ENCODE measurements at regions not wholly inside any gene's neighbourhood (a gene's known extent, or its start where the extent isn't known, plus 50 kb on each side); places are given as distances from the start of the nearest gene placed in this dataset.

DNA sequence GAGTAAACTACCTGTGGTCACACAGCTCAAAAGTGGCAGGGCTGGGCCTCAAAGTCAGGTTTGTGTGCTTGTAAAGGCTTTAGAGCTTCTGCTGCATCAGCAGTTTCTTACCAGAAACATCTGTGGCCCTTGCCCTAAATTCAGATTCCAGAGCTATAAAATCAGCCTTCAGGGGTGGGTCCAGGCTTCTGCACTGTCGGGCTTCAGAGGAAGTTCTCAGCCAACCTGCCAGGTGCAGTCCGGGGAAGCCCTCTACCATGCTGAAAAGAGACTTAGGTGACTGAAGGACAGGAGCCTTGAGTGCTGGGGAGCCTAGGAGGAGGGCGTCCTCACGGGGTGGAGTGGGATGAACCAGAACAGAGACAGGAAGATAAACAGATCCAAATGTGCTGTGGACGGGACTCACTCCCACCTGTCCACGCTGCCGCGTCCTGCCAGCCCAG is 69.9 kb upstream of the HS6ST1 start:
- DNase-seq, result no peak
- H3K4me3 Mint-ChIP-seq, result no peak overlapping the region
- CTCF ChIA-PET, result no interaction called here
- intact Hi-C loops (cut with micrococcal nuclease), result no loop called here
- H3K4me1 Mint-ChIP-seq (ENCODE audit: low read depth), result no peaks in the 10 kb centered on the region
- H3K27me3 Mint-ChIP-seq (ENCODE audit: low read depth), result no peaks in the 10 kb centered on the region
- H3K9me3 Mint-ChIP-seq, result no peaks in the 10 kb centered on the region
- H3K36me3 Mint-ChIP-seq (ENCODE audit: low read depth), result no peaks in the 10 kb centered on the region
- no peak overlapping the region for H3K27ac Mint-ChIP-seq

DNA sequence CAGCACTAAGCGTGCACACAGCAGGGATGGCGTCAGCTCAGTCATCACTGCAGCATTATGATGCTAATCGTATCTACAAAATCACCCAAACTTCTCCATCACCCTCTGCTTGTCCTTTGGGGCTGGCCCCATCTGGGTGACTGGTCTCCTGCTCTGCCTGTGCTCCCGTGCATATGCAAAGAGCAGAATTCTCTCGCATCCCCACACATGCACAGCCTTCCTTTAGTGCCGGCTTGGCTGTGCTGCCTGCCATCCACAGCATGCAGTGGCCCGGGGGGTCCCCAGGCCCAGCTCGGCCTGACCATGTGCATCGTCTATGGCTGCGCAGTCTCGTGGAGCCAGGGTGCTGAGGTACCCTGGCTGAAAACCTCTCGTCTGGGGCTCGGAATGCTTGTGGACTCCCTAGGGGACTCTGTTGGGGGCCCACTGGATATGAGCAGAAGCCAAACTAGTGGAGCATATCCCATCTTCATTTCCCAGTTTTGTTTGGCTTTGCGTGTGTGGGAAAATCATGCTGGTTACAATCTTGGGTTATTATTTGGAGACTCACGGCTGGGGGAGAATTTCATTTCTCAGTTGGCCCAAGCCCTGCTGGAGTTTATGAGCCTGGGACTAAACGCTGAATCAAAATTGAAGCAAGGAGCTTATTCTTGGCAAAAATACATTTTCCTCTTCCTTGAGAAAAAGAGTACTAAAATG is 70.9 kb upstream of the HS6ST1 start:
- H3K36me3 Mint-ChIP-seq (ENCODE audit: low read depth), result no peaks in the 10 kb centered on the region
- DNase-seq, result no peak
- H3K4me1 Mint-ChIP-seq (ENCODE audit: low read depth), result no peaks in the 10 kb centered on the region
- intact Hi-C loops (cut with micrococcal nuclease), result no loop called here
- H3K4me3 Mint-ChIP-seq, result no peak overlapping the region
- H3K9me3 Mint-ChIP-seq, result no peaks in the 10 kb centered on the region
- CTCF ChIA-PET, result no interaction called here
- H3K27ac Mint-ChIP-seq, result no peak overlapping the region
- no peaks in the 10 kb centered on the region for H3K27me3 Mint-ChIP-seq (ENCODE audit: low read depth)

DNA sequence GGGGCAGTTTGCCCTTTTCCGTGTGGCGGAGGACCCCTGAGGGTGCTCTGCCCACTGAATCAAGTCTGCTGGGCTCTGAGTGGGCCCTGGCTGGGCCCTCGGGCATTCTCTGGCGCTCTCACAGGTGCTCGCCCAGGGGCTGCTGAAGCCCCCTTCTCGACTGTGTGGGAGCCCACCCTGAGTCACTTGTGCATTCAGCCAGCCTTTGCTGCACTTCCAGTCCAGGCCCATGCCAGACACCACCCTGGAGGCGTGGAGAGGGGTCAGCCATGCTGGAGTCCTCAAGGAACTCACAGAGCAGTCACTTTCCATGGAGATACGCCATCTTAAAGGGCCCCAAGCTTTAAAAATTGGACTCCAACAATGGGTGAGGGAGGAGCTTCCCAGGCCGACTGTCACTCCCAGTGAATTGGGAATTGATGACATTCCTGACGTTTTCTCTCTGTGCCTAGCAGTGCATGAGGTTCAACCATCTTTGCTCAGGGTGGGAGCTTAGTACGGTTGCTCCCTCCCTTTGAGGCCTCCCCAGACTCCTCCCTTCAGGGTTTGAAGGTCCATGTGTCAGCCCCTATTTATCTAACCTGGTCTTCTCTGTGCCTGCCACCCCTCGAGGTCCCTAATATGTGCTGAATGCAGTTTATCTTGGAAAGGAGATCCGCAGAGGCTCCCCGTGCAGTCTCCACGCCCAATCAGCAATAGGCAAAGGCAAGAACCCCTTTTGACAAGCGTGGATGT is 71.8 kb upstream of the HS6ST1 start:
- no peak overlapping the region for H3K27ac Mint-ChIP-seq
- intact Hi-C loops (cut with micrococcal nuclease), result no loop called here
- no peak overlapping the region for H3K4me3 Mint-ChIP-seq

DNA sequence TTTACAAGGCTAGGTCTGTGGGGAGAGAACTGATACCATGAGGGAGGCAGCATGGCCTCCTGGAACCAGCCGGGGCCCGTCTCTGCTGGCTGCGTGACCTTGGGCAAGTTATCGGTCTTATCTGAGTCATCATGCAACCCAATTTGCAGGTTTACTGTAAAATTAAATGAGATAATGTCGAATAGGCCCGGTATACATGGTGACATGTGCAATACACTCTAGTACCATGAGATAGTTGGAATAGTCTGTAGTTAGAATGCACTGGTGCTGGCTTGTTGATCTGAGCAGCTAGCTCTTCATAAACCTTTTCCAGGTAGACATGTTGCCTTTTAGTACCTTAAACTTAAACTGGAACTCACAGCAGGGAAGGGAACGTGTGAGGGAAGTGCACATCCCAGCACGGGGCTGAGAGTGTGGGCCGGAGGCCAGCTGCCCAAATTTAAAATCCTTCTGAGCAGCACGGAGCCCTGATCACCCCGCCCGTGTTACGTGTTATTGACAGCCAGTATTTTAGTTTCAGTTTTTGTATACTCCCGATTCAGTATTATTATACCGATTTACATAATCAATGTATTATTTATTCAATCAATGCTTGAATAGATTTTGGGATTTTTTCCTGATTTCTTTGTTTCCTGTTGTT is 72.4 kb upstream of the HS6ST1 start:
- no peaks in the 10 kb centered on the region for H3K9me3 Mint-ChIP-seq
- no peaks in the 10 kb centered on the region for H3K36me3 Mint-ChIP-seq (ENCODE audit: low read depth)
- intact Hi-C loops (cut with micrococcal nuclease), result no loop called here
- H3K4me3 Mint-ChIP-seq, result no peak overlapping the region
- no peaks in the 10 kb centered on the region for H3K27me3 Mint-ChIP-seq (ENCODE audit: low read depth)
- H3K4me1 Mint-ChIP-seq (ENCODE audit: low read depth), result no peaks in the 10 kb centered on the region
- CTCF ChIA-PET, result no interaction called here
- H3K27ac Mint-ChIP-seq, result no peak overlapping the region
- no peak for DNase-seq

More for the DNA sequence above, 71.8 kb upstream of the HS6ST1 start:
- no peaks in the 10 kb centered on the region for H3K9me3 Mint-ChIP-seq
- H3K4me1 Mint-ChIP-seq (ENCODE audit: low read depth), result no peaks in the 10 kb centered on the region
- CTCF ChIA-PET, result no interaction called here
- H3K36me3 Mint-ChIP-seq (ENCODE audit: low read depth), result no peaks in the 10 kb centered on the region
- no peaks in the 10 kb centered on the region for H3K27me3 Mint-ChIP-seq (ENCODE audit: low read depth)
- no peak for DNase-seq

DNA sequence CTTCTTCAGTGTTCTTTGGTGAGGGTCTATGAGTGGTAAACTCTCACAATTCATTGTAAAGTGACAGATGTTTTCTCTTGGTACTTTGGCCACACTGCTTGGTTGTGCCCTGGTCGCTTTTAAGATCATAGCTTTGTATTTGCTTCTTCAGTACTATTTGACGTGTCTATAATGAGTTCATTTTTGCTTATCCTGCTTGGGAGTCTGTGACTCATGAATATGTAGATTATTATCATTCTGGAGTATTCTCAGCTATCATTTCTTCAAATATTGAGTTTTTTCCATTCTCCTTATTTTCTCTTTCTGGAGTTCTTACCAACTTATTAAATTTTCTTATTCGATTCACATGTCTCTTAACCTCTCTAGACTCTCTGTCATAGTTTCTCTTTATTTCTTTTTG is 73.0 kb upstream of the HS6ST1 start:
- Mint-ChIP-seq H3K27ac (no peak overlapping the region), H3K36me3 (ENCODE audit: low read depth) (no peaks in the 10 kb centered on the region), H3K9me3 (no peaks in the 10 kb centered on the region), H3K4me3 (no peak overlapping the region), H3K27me3 (ENCODE audit: low read depth) (no peaks in the 10 kb centered on the region), H3K4me1 (ENCODE audit: low read depth) (no peaks in the 10 kb centered on the region)
- intact Hi-C loops (cut with micrococcal nuclease), result no loop called here
- no peak for DNase-seq
- CTCF ChIA-PET, result no interaction called here

DNA sequence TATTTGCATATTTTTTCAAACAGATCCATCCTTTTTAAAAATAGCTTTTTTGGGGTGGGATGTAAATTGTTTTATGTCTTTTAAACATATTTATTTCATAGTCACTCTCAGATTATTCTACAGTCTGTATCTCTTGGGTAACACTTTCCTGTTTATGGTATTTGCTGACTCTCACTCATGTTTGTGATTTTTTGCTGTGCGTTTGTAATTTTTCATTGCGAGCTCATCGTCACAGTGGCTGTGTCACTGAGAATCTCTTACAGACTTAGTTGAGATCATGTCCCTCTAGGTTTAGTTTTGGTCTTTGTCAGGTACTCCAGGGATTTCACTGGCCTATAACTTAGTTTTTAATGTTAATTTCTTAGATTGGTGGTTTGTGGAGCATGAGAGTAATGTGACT is 73.5 kb upstream of the HS6ST1 start:
- H3K27me3 Mint-ChIP-seq (ENCODE audit: low read depth), result no peaks in the 10 kb centered on the region
- no peak for DNase-seq
- H3K36me3 Mint-ChIP-seq (ENCODE audit: low read depth), result no peaks in the 10 kb centered on the region
- H3K27ac Mint-ChIP-seq, result no peak overlapping the region
- H3K9me3 Mint-ChIP-seq, result no peaks in the 10 kb centered on the region
- H3K4me1 Mint-ChIP-seq (ENCODE audit: low read depth), result no peaks in the 10 kb centered on the region
- intact Hi-C loops (cut with micrococcal nuclease), result no loop called here
- no peak overlapping the region for H3K4me3 Mint-ChIP-seq
- CTCF ChIA-PET, result no interaction called here

DNA sequence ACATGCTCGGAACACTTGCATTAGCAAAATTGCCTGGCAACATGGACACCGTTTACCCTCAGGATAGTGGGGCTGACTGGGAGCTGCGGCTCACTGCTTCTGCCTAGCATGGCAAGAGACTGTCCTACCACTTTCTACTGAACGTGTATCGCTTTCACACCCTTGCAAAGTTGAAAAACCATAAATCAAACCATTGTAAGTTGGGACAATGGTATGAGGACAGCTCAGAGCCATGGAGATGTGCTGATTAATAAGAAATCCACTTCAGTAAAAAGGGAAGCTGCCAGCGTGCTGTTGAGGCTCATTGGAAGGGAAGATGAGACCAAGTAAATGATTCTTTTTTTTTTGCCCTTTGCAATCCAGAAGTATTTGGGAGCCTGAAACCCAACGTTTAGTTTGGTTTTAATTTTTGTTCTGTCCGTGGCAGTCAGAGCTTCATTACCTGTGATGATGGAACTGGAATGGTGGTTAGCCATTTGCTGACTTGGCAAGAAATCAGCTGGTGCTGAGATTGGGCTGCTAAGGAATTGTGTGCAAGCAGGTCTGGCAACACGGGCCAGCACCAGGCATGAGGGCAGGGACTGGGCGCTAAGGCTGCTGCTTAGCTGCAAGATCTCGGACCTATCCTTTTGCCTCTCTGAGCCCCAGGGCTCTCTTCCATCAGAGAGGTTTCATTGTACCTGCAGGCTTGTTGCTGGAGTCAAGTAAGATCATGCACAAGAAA is 75.5 kb upstream of the HS6ST1 start:
- Mint-ChIP-seq H3K36me3 (ENCODE audit: low read depth) (no peaks in the 10 kb centered on the region), H3K9me3 (no peaks in the 10 kb centered on the region)

DNA sequence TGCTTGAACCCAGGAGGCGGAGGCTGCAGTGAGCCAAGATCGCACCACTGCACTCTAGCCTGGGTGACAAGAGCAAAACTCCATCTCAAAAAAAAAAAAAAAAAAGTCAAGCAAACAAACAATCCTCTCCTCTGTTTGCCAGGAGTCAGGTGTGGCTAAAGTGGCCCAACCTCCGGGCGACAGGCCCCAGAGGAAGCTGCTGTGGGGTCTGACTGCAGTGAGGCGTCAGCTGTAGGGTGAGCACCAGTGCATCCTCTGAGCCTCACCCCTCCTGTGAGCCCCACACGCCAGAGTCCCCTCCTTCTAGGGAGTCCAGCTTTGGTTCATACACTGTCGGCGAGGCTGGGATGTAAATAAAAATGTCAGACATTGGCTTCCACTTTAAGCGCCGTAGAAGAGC is 76.5 kb upstream of the HS6ST1 start:
- intact Hi-C loops (cut with micrococcal nuclease), result no loop called here
- H3K9me3 Mint-ChIP-seq, result no peaks in the 10 kb centered on the region
- no peak overlapping the region for H3K4me3 Mint-ChIP-seq
- CTCF ChIA-PET, result no interaction called here
- DNase-seq, result no peak
- no peak overlapping the region for H3K27ac Mint-ChIP-seq
- H3K36me3 Mint-ChIP-seq (ENCODE audit: low read depth), result no peaks in the 10 kb centered on the region
- H3K27me3 Mint-ChIP-seq (ENCODE audit: low read depth), result no peaks in the 10 kb centered on the region
- no peaks in the 10 kb centered on the region for H3K4me1 Mint-ChIP-seq (ENCODE audit: low read depth)

More for the DNA sequence above, 75.5 kb upstream of the HS6ST1 start:
- no peak overlapping the region for H3K4me3 Mint-ChIP-seq
- H3K4me1 Mint-ChIP-seq (ENCODE audit: low read depth), result no peaks in the 10 kb centered on the region
- H3K27me3 Mint-ChIP-seq (ENCODE audit: low read depth), result no peaks in the 10 kb centered on the region
- CTCF ChIA-PET, result no interaction called here
- DNase-seq, result no peak
- H3K27ac Mint-ChIP-seq, result no peak overlapping the region
- intact Hi-C loops (cut with micrococcal nuclease), result no loop called here

DNA sequence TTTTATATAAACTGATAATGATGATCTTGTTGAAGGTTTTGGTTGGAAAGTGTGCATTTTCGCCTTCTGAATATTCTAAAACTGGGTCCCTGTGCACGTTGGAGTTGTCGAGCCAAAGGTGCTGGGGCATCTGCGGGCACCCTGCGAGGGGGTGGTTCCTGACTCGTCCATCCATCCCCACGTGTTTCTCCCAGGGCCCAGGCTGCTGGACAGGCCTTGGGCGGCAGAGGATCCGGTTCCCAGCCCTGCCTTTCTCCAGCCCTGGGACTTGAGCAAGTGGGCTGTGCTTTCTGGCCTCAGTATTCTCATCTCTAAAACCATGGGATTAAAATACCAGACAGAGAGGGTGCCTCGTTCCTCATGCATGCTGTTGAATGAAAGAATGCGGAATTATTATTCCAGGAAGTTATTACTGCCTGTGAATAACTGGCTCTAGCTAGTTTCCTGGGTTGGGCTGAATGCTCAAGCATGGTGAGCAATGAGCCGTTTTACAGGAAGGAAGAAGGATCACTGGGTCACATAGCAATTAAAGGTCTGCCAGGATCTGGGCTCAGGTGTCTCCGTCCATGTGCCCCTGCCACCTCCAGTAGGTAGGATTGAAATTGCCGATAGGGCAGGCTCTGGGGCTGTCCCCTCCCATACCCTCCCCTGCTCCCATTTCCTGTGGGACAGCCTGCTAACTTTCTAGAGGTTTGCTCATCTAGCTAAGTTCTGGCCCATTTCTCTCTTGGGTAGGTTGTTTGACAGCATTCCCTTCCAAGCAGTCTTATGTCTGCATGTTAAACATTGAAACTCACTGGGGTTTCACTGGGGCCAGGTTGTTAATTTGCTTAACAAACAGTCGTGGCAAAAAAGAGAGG is 77.2 kb upstream of the HS6ST1 start:
- intact Hi-C loops (cut with micrococcal nuclease), result no loop called here
- Mint-ChIP-seq H3K27ac (no peak overlapping the region), H3K27me3 (ENCODE audit: low read depth) (peaks cover 2% of the 10 kb centered on the region), H3K36me3 (ENCODE audit: low read depth) (no peaks in the 10 kb centered on the region), H3K4me1 (ENCODE audit: low read depth) (no peaks in the 10 kb centered on the region), H3K9me3 (no peaks in the 10 kb centered on the region), H3K4me3 (no peak overlapping the region)
- no peak for DNase-seq
- CTCF ChIA-PET, result no interaction called here

DNA sequence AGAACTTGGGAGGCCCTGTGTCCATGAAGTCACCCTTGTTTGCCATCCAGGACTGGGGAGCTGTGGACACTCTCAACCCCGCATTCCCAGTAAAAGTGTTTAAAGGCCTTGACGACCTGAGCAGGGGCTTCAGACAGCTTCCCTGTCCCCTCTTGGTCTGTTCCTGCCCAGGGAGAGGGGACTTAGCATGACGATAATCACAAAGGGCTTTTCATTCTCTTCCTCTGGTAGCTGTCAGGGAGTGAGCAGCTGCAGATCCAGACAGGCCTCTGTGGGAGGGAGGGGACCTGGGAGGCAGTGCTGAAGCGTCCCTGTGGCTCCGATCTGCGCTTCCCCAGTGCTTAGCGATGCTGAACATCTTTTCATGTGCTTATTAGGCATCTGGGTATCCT is 77.8 kb upstream of the HS6ST1 start:
- H3K27ac Mint-ChIP-seq, result no peak overlapping the region
- no peak overlapping the region for H3K4me3 Mint-ChIP-seq
- no peaks in the 10 kb centered on the region for H3K36me3 Mint-ChIP-seq (ENCODE audit: low read depth)
- H3K9me3 Mint-ChIP-seq, result no peaks in the 10 kb centered on the region
- CTCF ChIA-PET, result no interaction called here
- intact Hi-C loops (cut with micrococcal nuclease), result no loop called here
- DNase-seq, result no peak
- H3K27me3 Mint-ChIP-seq (ENCODE audit: low read depth), result peaks cover 2% of the 10 kb centered on the region
- H3K4me1 Mint-ChIP-seq (ENCODE audit: low read depth), result no peaks in the 10 kb centered on the region

DNA sequence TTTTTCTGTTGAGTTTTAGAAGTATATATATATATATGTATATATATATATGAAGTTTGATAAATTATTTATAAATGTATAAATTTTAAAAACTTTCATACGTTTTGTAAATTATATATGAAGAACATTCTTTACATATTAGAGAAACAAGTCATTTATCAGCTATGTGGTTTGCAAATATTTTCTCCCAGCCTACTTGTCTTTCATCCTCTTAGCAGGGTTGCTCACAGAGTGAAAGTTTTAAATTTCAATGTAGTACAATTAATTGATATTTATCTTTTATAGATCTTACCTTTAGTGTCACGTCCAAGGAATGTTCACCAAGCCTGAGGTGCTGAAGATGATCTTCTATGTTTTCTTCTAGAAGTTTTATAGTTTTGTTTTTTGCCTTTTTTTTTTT is 78.3 kb upstream of the HS6ST1 start:
- no peak for DNase-seq
- Mint-ChIP-seq H3K9me3 (no peaks in the 10 kb centered on the region), H3K36me3 (ENCODE audit: low read depth) (no peaks in the 10 kb centered on the region), H3K4me1 (ENCODE audit: low read depth) (no peaks in the 10 kb centered on the region), H3K4me3 (no peak overlapping the region), H3K27ac (no peak overlapping the region), H3K27me3 (ENCODE audit: low read depth) (peaks cover 2% of the 10 kb centered on the region)
- CTCF ChIA-PET, result no interaction called here
- intact Hi-C loops (cut with micrococcal nuclease), result no loop called here

DNA sequence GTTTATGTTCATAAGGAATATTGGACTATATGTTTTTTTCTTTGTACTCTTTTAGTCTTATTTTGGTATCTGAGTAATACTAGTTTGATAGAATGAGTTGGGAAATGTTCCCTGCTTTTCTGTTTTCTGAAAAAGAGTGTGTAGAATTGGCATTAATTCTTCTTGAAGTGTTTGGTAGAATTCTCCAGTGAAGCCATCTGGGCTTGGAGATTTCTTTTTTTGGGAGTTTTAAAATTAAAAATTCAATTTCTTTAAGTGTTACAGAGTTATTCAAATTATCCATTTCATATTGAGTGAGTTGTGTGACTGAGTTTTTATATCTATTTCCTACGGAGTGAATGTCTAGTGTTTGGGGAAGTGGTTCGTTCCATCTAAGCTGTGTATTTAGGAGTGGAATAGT is 80.6 kb upstream of the HS6ST1 start:
- CTCF ChIA-PET, result no interaction called here

More for the DNA sequence above, 80.6 kb upstream of the HS6ST1 start:
- Mint-ChIP-seq H3K9me3 (no peaks in the 10 kb centered on the region), H3K4me3 (no peak overlapping the region), H3K27ac (no peak overlapping the region), H3K27me3 (ENCODE audit: low read depth) (peaks cover 9% of the 10 kb centered on the region), H3K4me1 (ENCODE audit: low read depth) (no peaks in the 10 kb centered on the region), H3K36me3 (ENCODE audit: low read depth) (no peaks in the 10 kb centered on the region)
- intact Hi-C loops (cut with micrococcal nuclease), result no loop called here
- no peak for DNase-seq

All from activated naive CD4-positive, alpha-beta T cell treated with anti-CD3 and anti-CD28 coated beads for 36 hours (primary cell).